ENCODE measurements at regions not wholly inside any gene's neighbourhood (a gene's known extent, or its start where the extent isn't known, plus 50 kb on each side); places are given as distances from the start of the nearest gene placed in this dataset.

DNA sequence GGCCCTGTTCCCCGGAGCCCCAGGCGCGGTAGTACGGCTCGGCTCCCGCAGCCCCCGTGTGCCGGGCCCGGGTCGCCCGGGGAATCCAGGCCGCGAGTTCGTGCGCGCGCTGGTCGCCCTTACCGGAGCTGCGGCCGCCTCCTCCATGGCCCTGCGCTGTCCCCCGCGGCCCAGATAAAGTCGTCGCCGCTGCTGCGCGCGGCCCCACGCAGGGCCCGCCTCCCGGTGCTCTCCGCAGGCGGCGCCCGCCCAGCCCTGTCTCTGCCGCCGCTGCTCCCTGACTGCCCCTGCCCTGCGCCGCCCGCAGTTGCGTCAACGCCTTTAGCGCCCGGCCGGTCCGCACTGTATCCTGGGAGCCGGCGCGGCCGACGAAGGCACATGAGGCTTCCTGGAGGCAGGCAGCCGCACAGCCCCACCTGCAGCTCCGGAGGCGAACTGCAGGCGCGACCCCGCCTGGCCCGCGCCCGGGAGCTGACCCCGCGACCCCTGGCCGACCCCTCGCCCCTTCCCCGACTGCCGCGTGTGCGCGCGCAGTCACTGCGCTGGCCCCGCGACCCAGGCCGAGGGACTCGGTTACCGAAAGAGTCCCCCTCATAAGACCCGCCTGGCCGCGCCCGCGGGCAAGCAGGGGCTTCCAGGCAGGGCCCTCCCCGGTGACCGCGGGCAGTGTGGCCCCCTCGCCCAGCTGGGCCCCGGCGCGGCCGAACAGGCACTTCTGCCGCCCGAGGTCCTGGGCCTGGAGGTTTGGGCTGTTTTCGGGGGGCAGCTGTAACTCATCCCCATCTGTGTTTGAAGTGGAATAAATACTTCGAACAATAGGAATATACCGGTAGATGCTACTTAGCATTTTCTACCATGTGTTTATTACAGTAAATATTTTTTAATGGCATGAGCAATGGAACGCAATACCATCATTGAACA lies 127.1 kb upstream of the ZNF746 start (continued):
- TF ChIP-seq SNRNP70 (IDR thresholded peaks at IDR 0.05; ENCODE audit: low read depth, low read length) (no peak), ISL2 (CRISPR knock-in tag; IDR thresholded peaks at IDR 0.05) (peak; percentile 59; the same call in 1 of the 2 replicates), HDAC1 (CRISPR knock-in tag; IDR thresholded peaks at IDR 0.05) (peak; percentile 92), SAP130 (CRISPR knock-in tag; IDR thresholded peaks at IDR 0.05; ENCODE audit: low read depth) (peak; percentile 92), ZNF350 (CRISPR knock-in tag; IDR thresholded peaks at IDR 0.05; ENCODE audit: borderline replicate concordance, low read depth) (peak; percentile 36; the same call in 1 of the 2 replicates), ZSCAN22 (CRISPR knock-in tag; IDR thresholded peaks at IDR 0.05) (no peak), ZNF256 (CRISPR knock-in tag; conservative IDR thresholded peaks at IDR 0.05) (no peak), ZNF17 (CRISPR knock-in tag; IDR thresholded peaks at IDR 0.05) (no peak), KDM4B (CRISPR knock-in tag; IDR thresholded peaks at IDR 0.05) (no peak), ZBTB7A (CRISPR knock-in tag; IDR thresholded peaks at IDR 0.05) (peak; percentile 100), MTF2 (CRISPR knock-in tag; IDR thresholded peaks at IDR 0.05; ENCODE audit: borderline replicate concordance) (peak; percentile 81; the same call in 1 of the 2 replicates), U2AF1 (optimal IDR thresholded peaks at IDR 0.05; ENCODE audit: low read depth, low read length) (no peak), CBX2 (IDR thresholded peaks at IDR 0.05; ENCODE audit: low read depth, low read length) (no peak), CBX2 (CRISPR knock-in tag; IDR thresholded peaks at IDR 0.05; ENCODE audit: low read depth) (0 out of 2 replicates have a peak, but pooled peaks have one; percentile 22), NAIF1 (CRISPR knock-in tag; IDR thresholded peaks at IDR 0.05; ENCODE audit: borderline replicate concordance) (peak; percentile 90; the same call in 1 of the 2 replicates), HOXA9 (CRISPR knock-in tag; IDR thresholded peaks at IDR 0.05; ENCODE audit: borderline replicate concordance) (peak; percentile 71; the same call in 1 of the 2 replicates), ZNF761 (CRISPR knock-in tag; conservative IDR thresholded peaks at IDR 0.05) (peak; percentile 88), LCORL (IDR thresholded peaks at IDR 0.05) (no peak), LCORL (CRISPR knock-in tag; IDR thresholded peaks at IDR 0.05) (peak; percentile 62), PHF20 (CRISPR knock-in tag; IDR thresholded peaks at IDR 0.05) (peak; percentile 87), DR1 (CRISPR knock-in tag; IDR thresholded peaks at IDR 0.05) (peak; percentile 60; the same call in 1 of the 2 replicates), ZNF660 (CRISPR knock-in tag; IDR thresholded peaks at IDR 0.05; ENCODE audit: borderline replicate concordance, low read depth) (no peak), JUNB (CRISPR knock-in tag; IDR thresholded peaks at IDR 0.05; ENCODE audit: borderline replicate concordance) (no peak), CCDC6 (CRISPR knock-in tag; IDR thresholded peaks at IDR 0.05) (peak; percentile 91)
- TF ChIP-seq, protein P1, sequence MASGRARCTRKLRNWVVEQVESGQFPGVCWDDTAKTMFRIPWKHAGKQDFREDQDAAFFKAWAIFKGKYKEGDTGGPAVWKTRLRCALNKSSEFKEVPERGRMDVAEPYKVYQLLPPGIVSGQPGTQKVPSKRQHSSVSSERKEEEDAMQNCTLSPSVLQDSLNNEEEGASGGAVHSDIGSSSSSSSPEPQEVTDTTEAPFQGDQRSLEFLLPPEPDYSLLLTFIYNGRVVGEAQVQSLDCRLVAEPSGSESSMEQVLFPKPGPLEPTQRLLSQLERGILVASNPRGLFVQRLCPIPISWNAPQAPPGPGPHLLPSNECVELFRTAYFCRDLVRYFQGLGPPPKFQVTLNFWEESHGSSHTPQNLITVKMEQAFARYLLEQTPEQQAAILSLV (CRISPR knock-in tag; IDR thresholded peaks at IDR 0.05; ENCODE audit: borderline replicate concordance): peak; percentile 72; the same call in 1 of the 2 replicates
- TF ChIP-seq, protein P2, sequence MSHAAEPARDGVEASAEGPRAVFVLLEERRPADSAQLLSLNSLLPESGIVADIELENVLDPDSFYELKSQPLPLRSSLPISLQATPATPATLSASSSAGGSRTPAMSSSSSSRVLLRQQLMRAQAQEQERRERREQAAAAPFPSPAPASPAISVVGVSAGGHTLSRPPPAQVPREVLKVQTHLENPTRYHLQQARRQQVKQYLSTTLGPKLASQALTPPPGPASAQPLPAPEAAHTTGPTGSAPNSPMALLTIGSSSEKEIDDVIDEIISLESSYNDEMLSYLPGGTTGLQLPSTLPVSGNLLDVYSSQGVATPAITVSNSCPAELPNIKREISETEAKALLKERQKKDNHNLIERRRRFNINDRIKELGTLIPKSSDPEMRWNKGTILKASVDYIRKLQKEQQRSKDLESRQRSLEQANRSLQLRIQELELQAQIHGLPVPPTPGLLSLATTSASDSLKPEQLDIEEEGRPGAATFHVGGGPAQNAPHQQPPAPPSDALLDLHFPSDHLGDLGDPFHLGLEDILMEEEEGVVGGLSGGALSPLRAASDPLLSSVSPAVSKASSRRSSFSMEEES (CRISPR knock-in tag; IDR thresholded peaks at IDR 0.05): peak; percentile 32; the same call in 1 of the 2 replicates
- TF ChIP-seq, protein P3, sequence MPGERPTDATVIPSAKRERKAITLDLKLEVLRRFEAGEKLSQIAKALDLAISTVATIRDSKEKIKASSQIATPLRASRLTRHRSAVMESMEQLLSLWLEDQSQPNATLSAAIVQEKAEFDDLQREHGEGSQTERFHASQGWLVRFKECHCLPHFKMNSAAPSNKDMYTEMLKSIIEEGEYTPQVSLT (CRISPR knock-in tag; IDR thresholded peaks at IDR 0.05; ENCODE audit: borderline replicate concordance, low read depth): no peak
- TF ChIP-seq, protein P4, sequence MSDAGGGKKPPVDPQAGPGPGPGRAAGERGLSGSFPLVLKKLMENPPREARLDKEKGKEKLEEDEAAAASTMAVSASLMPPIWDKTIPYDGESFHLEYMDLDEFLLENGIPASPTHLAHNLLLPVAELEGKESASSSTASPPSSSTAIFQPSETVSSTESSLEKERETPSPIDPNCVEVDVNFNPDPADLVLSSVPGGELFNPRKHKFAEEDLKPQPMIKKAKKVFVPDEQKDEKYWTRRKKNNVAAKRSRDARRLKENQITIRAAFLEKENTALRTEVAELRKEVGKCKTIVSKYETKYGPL (CRISPR knock-in tag; IDR thresholded peaks at IDR 0.05): no peak

Data from HepG2 (cell line).